Mesodermal cell (in vitro differentiated cells): ENCODE measurements at regions not wholly inside any gene's neighbourhood (a gene's known extent, or its start where the extent isn't known, plus 50 kb on each side); places are given as distances from the start of the nearest gene placed in this dataset.

Experiments used
- H3K27ac ChIP-seq: 2 replicates; pipeline ENCODE4 v1.7.0; 2013; ENCODE audit warnings: mild to moderate bottlenecking, low read depth, low read length, moderate library complexity; ENCODE audit not compliant: severe bottlenecking
- H3K36me3 ChIP-seq: 2 replicates; pipeline ENCODE4 v1.7.1; 2013; ENCODE audit warnings: mild to moderate bottlenecking, low read length, moderate library complexity; ENCODE audit not compliant: control insufficient read depth, insufficient read depth
- H3K4me1 ChIP-seq: one replicate; pipeline ENCODE4 v1.7.1; 2013; ENCODE audit warnings: mild to moderate bottlenecking, low read length; ENCODE audit not compliant: insufficient read depth, control insufficient read depth, poor library complexity, severe bottlenecking
- H3K4me3 ChIP-seq: 2 replicates; pipeline ENCODE4 v1.7.0; 2013; ENCODE audit warnings: low read length, control low read depth, mild to moderate bottlenecking; ENCODE audit not compliant: insufficient read depth, poor library complexity, severe bottlenecking; ENCODE audit errors: extremely low read depth
- H3K9me3 ChIP-seq: 2 replicates; pipeline ENCODE4 v1.7.1; 2013; ENCODE audit warnings: mild to moderate bottlenecking, low read length, moderate library complexity; ENCODE audit not compliant: control insufficient read depth
- WGBS, 2 experiments: methylation state at CpG; one replicate each; pipeline ENCODE4 v1.1.5; 2013; ENCODE audit warnings: missing lambda C conversion rate in 2 of 2; ENCODE audit not compliant: insufficient coverage in 2 of 2; 5-methylcytosine and 5-hydroxymethylcytosine counted together

GRCh38 chr14:97706819-97707218 lies 909.6 kb downstream of the VRK1 start:
- H3K4me3 ChIP-seq = no peak overlapping the region
- H3K4me1 ChIP-seq = no peaks in the 10 kb centered on the region
- WGBS, 2 experiments = 90 to 100% methylated on average over 1 to 2 of the region's 2 CpGs
- H3K36me3 ChIP-seq = no peaks in the 10 kb centered on the region
- H3K9me3 ChIP-seq = peaks cover 10% of the 10 kb centered on the region
- H3K27ac ChIP-seq = no peak overlapping the region

- Histone ChIP-seq H3K9me3 (peaks cover 10% of the 10 kb centered on the region), H3K27ac (no peak overlapping the region), H3K36me3 (no peaks in the 10 kb centered on the region), H3K4me1 (no peaks in the 10 kb centered on the region), H3K4me3 (no peak overlapping the region)
- 95 to 96% methylated on average over 3 to 6 of the region's 6 CpGs for WGBS, 2 experiments
Measured at GRCh38 chr14:97707603-97708002, 910.4 kb downstream of the VRK1 start.

GRCh38 chr14:97709552-97709951 lies 912.4 kb downstream of the VRK1 start:
- Histone ChIP-seq H3K4me1 (peaks cover 3% of the 10 kb centered on the region), H3K9me3 (no peaks in the 10 kb centered on the region)
- 95 to 96% methylated on average over 4 to 5 of the region's 6 CpGs for WGBS, 2 experiments

GRCh38 chr14:97710726-97711125 lies 913.5 kb downstream of the VRK1 start:
- Histone ChIP-seq H3K36me3 (no peaks in the 10 kb centered on the region), H3K4me1 (peaks cover 3% of the 10 kb centered on the region), H3K9me3 (no peaks in the 10 kb centered on the region), H3K4me3 (no peak overlapping the region), H3K27ac (no peak overlapping the region)
- 88 to 96% methylated on average over 2 of the region's 2 CpGs for WGBS, 2 experiments

More at GRCh38 chr14:97709552-97709951, 912.4 kb downstream of the VRK1 start:
- Histone ChIP-seq H3K36me3 (no peaks in the 10 kb centered on the region), H3K27ac (no peak overlapping the region), H3K4me3 (no peak overlapping the region)

GRCh38 chr14:97712471-97712870 lies 915.3 kb downstream of the VRK1 start:
- Histone ChIP-seq H3K27ac (no peak overlapping the region), H3K9me3 (no peaks in the 10 kb centered on the region), H3K4me3 (no peak overlapping the region), H3K36me3 (no peaks in the 10 kb centered on the region), H3K4me1 (peaks cover 3% of the 10 kb centered on the region)

- Histone ChIP-seq H3K4me3 (no peak overlapping the region), H3K9me3 (no peaks in the 10 kb centered on the region), H3K4me1 (peaks cover 3% of the 10 kb centered on the region), H3K27ac (no peak overlapping the region), H3K36me3 (no peaks in the 10 kb centered on the region)
- WGBS, 2 experiments = 83 to 90% methylated on average over 1 to 4 of the region's 6 CpGs
Measured at GRCh38 chr14:97713023-97713422, 915.8 kb downstream of the VRK1 start.

GRCh38 chr14:97718886-97719442 lies 921.8 kb downstream of the VRK1 start:
- H3K4me3 ChIP-seq = no peak overlapping the region
- H3K9me3 ChIP-seq = peaks cover 8% of the 10 kb centered on the region
- H3K36me3 ChIP-seq = no peaks in the 10 kb centered on the region
- H3K4me1 ChIP-seq = no peaks in the 10 kb centered on the region
- H3K27ac ChIP-seq = no peak overlapping the region
- 100% methylated on average over 1 of the region's 1 CpG; no CpG with 5 or more reads in 1 of the 2 experiments for WGBS, 2 experiments

GRCh38 chr14:97719931-97720330 lies 922.7 kb downstream of the VRK1 start:
- Histone ChIP-seq H3K36me3 (no peaks in the 10 kb centered on the region), H3K9me3 (peaks cover 8% of the 10 kb centered on the region), H3K4me3 (no peak overlapping the region), H3K4me1 (no peaks in the 10 kb centered on the region), H3K27ac (no peak overlapping the region)
- WGBS, 2 experiments = no CpG with 5 or more reads among the region's 2 CpGs

GRCh38 chr14:97723351-97723750 lies 926.2 kb downstream of the VRK1 start:
- H3K36me3 ChIP-seq = no peaks in the 10 kb centered on the region
- H3K9me3 ChIP-seq = peaks cover 8% of the 10 kb centered on the region
- WGBS, 2 experiments = 93% methylated on average over 3 of the region's 6 CpGs; no CpG with 5 or more reads in 1 of the 2 experiments
- H3K4me1 ChIP-seq = no peaks in the 10 kb centered on the region
- no peak overlapping the region for H3K27ac ChIP-seq
- no peak overlapping the region for H3K4me3 ChIP-seq

GRCh38 chr14:97723819-97724218 lies 926.6 kb downstream of the VRK1 start:
- Histone ChIP-seq H3K27ac (no peak overlapping the region), H3K36me3 (no peaks in the 10 kb centered on the region), H3K4me1 (no peaks in the 10 kb centered on the region), H3K4me3 (no peak overlapping the region), H3K9me3 (peaks cover 8% of the 10 kb centered on the region)
- 87 to 89% methylated on average over 6 of the region's 7 CpGs for WGBS, 2 experiments

- no peak overlapping the region for H3K4me3 ChIP-seq
- no peaks in the 10 kb centered on the region for H3K36me3 ChIP-seq
- WGBS, 2 experiments = 87 to 94% methylated on average over 9 of the region's 9 CpGs
- no peaks in the 10 kb centered on the region for H3K4me1 ChIP-seq
- H3K27ac ChIP-seq = no peak overlapping the region
- H3K9me3 ChIP-seq = peaks cover 8% of the 10 kb centered on the region
Measured at GRCh38 chr14:97724265-97724731, 927.1 kb downstream of the VRK1 start.
